IPS-NIHi7 (cell line): ENCODE measurements at regions not wholly inside any gene's neighbourhood (a gene's known extent, or its start where the extent isn't known, plus 50 kb on each side); places are given as distances from the start of the nearest gene placed in this dataset.
"Not testable (repeated sequence)": the region's sequence is repeated elsewhere in the genome, so short reads cannot be mapped to it uniquely, and the experiment has no call there.

Source experiments
- DNase-seq: peaks from one replicate; pipeline ENCODE4 v3.0.0; 2012; ENCODE audit warnings: mixed read lengths; ENCODE audit errors: extremely low spot score

DNA sequence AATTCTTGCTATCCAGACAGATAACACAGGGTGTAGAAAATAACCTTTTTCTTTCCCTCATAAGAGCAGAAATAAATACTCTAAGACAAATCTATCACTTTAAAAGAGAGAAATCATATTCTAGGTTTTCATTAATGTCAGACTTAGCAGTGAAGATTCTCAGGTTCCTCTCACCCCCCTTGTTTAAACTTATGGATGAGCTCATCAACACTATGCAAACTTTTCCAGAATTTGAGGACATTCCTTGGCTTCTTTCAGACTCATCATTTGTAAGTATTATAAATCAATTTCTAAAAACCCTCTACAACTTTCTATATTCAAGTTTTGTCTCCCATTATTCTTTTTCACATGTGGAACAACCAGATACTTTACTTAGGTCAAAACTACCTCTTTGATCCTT lies 374.9 kb upstream of the TRPC7 start:
- DNase-seq: no peak

DNA sequence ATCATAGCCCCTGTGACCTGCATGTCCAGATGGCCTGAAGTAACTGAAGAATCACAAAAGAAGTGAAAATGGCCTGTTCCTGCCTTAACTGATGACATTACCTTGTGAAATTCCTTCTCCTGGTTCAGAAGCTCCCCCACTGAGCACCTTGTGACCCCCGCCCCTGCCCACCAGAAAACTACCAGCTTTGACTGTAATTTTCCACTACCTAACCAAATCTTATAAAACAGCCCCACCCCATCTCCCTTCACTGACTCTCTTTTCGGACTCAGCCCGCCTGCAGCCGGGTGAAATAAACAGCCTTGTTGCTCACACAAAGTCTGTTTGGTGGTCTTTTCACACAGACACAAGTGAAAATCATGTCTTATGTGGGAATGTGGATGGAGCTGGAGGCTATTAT lies 373.9 kb upstream of the TRPC7 start:
- DNase-seq: not testable (repeated sequence)

GRCh38 chr5:136738829-136739228 lies 373.5 kb upstream of the TRPC7 start:
- DNase-seq: no peak

- DNase-seq: no peak
Measured at GRCh38 chr5:136736021-136736420, 370.7 kb upstream of the TRPC7 start.

- not testable (repeated sequence) for DNase-seq
Measured at GRCh38 chr5:136735611-136736010, 370.3 kb upstream of the TRPC7 start.

- DNase-seq: no peak
Measured at GRCh38 chr5:136734628-136735027, 369.3 kb upstream of the TRPC7 start.

- DNase-seq: no peak
Measured at GRCh38 chr5:136732751-136733150, 367.4 kb upstream of the TRPC7 start.

DNA sequence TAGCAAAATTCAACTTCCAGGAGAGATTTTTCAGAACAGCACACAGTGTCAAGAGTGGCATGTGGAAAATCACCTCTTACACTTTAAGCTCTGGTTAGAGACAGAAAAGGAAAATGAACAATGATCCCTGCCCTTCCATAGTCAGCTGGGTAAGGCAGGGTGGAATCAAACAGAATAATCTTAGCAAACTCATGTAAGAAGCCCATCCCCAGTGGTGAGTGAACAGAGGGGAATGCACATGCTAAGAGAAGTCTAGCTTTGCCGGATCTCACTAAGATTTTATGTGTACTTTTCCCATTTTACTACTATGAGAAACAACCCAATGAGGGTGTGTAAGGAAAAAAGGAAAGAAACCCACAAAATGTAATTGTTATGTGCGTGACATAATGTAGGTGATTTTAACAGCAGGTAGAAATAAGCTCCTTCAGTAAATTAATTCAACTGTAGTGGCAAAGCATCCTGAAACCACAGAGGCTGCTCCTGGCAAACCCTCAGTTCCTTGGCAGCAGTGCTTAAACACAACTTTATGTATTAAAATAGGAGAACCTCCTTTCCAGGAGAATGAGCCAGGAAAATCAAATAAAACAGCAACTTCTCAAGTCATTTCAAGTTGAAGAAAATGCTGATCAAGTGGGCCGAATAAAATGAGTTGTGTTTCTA lies 366.0 kb upstream of the TRPC7 start:
- DNase-seq: no peak

DNA sequence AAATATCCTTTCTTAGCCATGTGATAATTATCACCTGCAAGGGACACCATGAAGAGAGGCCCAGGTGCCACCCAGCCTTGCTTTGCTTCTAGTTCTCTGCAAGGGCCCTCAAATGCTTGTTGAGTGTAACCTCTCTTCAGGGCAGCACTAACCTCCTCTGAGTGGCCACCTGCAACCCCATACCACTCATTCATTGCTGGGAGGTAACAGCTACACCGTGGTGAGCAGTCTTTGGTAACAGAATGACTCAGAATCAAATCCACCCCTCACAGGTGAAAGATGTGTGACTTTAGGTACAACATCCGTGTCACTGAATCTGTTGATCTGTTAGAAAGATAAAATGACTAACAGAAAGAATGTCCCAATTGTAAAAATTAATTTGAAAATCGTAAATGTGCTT lies 365.1 kb upstream of the TRPC7 start:
- no peak for DNase-seq

GRCh38 chr5:136729901-136730355 lies 364.6 kb upstream of the TRPC7 start:
- no peak for DNase-seq

DNA sequence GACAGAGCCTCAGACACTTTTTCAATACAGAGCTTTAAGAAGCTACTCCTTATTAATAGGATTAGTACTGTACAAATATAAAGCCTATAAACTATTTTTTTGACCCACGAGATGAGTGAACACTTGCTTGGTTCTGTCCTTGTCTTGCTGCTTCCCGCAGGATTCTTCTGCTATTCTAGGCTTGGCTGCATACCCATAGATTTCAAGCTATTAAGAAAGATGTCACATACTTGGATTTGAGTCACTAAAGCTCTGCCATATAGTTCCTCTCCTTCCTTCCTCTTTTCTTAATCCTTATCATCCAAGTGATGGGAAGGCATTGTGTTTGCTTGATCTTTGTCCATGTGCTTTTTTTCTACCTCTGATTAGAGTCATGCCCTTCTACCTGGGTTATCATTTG lies 361.2 kb upstream of the TRPC7 start:
- no peak for DNase-seq

DNA sequence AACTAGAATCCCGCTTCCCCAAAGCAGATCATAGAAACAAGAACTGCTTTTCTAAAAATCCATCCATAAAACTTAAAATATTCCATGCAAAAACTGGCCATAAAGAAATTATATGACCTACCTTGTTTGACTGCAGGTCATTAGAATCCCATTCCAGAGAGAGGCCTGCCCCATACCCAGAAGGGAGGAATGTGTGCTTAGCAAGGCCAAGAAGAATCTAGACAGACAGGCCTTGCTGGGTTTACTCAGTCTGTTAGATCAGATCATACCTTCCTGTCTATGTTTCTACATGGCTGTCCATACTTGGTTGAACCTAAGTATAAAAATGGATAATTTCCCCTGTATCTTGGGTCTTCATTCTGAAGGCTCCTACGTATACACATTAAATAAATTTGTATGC lies 358.8 kb upstream of the TRPC7 start:
- no peak for DNase-seq

DNA sequence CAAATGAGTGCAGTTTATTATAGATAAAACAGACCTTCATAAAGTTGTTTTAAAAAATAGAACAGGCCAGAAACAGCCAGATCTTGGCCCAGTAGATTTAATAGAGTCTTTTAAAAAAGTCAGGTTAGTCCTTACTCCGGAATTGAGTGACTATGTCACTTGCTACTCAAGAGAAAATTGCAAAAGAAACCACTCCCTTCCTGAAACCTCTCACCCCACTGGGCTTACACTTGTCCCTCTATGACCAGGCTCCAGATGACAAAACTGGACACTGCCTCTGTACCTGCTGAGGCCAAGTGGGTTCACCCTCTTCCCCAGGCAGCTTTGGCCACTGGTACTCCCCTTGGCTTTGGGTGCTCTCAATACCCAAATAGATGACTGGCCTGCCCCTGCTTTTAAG lies 357.2 kb upstream of the TRPC7 start:
- no peak for DNase-seq

DNA sequence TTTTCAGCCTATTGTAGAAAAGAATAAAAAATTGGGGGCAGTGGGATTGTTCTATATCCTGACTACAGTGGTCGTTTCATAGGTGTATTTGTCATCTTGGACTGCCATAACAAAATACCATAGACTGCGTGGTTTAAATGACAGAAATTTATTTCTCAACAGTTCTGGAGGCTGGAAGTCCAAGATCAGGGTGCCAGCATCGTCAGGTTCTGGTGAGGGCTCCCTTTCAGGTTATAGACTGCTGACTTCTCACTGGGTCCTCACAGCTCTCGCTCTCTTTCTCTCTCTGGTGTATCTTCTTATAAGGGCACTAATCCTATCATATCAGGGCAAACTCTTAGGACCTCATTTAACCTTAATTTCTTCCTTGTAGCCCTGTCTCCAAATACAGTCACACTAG lies 356.7 kb upstream of the TRPC7 start:
- no peak for DNase-seq

DNA sequence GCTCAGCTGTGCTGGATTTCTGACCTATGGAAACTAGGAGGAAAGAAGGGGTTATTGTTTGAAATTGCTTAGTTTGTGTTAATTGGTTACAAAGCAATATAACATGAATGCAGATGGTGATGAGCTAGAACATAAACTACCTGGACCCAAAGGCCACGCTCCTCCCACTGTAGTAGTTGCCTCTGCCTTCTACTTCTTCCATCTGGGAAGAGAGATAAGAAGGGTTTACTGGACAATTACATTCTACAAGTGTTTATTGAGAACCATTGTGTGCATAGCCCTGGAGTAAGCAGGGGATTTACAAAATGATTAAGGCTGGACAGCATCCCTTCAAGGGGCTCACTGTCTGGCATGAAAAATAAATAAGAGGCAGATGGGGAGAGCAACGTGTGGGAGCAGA lies 355.3 kb upstream of the TRPC7 start:
- no peak for DNase-seq

GRCh38 chr5:136717917-136718316 lies 352.6 kb upstream of the TRPC7 start:
- no peak for DNase-seq

- DNase-seq: no peak
Measured at GRCh38 chr5:136714286-136714685, 348.9 kb upstream of the TRPC7 start.

DNA sequence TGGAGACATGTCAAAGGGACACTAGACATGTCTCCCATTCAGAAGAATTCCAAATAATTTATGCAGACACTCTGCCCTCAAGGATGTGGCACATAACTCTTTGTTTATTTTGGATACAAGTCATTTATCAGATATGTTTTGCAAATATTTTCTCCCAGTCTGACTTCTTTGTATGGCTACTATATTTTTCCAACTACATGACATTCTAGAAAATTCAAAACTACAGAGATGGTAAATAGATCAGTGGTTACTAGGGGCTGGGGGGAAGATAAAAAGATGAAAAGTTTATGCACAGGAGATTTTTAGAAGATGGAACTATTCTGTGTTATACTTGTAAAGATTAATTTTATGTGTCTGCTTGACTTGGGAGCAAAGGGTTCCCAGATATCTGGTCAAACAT lies 347.3 kb upstream of the TRPC7 start:
- DNase-seq: no peak

GRCh38 chr5:136710834-136711233 lies 345.5 kb upstream of the TRPC7 start:
- no peak for DNase-seq

- DNase-seq: no peak
Measured at GRCh38 chr5:136703706-136704105, 338.4 kb upstream of the TRPC7 start.

DNA sequence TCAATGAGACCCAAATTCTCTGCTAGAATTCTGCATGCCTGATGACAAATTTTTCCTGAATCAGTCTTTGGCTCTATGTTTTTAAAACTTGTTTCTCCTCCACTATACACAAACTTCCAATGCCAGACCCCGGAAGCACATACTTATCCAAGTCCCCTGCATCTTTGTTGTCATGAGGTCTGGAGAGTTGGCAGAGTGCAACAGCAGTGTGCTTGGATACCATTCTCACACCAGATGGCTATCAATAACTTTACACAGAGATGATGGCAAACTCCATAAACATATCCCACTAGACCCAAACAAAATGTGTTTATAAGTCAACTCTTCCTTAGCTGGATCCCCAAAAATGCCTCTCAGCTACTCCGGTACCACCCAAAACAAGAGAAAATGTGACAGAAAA lies 337.7 kb upstream of the TRPC7 start:
- no peak for DNase-seq

- no peak for DNase-seq
Measured at GRCh38 chr5:136701191-136701590, 335.8 kb upstream of the TRPC7 start.

GRCh38 chr5:136699651-136700050 lies 334.3 kb upstream of the TRPC7 start:
- DNase-seq: no peak

DNA sequence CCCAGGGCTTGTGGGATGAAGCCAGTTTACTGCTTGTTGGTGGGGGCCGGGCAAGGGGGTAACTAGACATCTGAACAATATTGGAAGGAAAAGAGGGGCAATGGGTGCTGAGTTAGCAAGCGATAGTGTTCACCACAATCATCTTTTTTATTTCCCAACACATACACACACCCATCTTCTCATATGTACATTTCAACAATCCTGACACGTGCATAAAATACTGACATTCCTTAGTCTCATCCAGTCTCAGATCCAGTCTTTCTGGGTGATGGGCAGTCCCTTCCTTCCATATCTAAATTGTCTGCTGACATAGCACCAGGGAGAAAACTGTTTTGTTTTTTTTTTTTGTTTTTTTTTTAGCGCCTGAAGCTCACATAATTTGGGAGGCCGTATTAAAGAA lies 333.6 kb upstream of the TRPC7 start:
- DNase-seq: no peak
